D721Med (cell line): ENCODE measurements at regions not wholly inside any gene's neighbourhood (a gene's known extent, or its start where the extent isn't known, plus 50 kb on each side); places are given as distances from the start of the nearest gene placed in this dataset.

Experiments
- DNase-seq: peaks from one replicate; pipeline ENCODE4 v3.0.0; 2011; ENCODE audit warnings: low spot score; ENCODE audit not compliant: insufficient read length
- FAIRE-seq: peaks from 2 replicates; lab custom pipeline; 2011; peaks lifted over from hg19 to GRCh38; lab: Jason Lieb, UNC
- CTCF ChIP-seq: IDR thresholded peaks from 2 replicates; pipeline ENCODE4 v1.5.1; 2012; ENCODE audit warnings: mild to moderate bottlenecking, control low read depth; ENCODE audit not compliant: insufficient read depth; ENCODE audit errors: missing control alignments

GRCh38 chr5:36755342-36755741, 121.2 kb upstream of the NIPBL start:
- no peak for TF ChIP-seq CTCF
- FAIRE-seq: no peak
- DNase-seq: no peak

GRCh38 chr5:36755920-36756488, 120.6 kb upstream of the NIPBL start:
- FAIRE-seq: no peak
- DNase-seq: no peak
- TF ChIP-seq CTCF: no peak

GRCh38 chr5:36756848-36757247, 119.7 kb upstream of the NIPBL start:
- no peak for DNase-seq
- TF ChIP-seq CTCF: no peak
- FAIRE-seq: no peak

- no peak for DNase-seq
- no peak for FAIRE-seq
- no peak for TF ChIP-seq CTCF
Observed at GRCh38 chr5:36759117-36759516, 117.5 kb upstream of the NIPBL start.

- TF ChIP-seq CTCF: no peak
- FAIRE-seq: no peak
- DNase-seq: no peak
Observed at GRCh38 chr5:36763454-36763853, 113.1 kb upstream of the NIPBL start.

GRCh38 chr5:36765876-36766275, 110.7 kb upstream of the NIPBL start:
- FAIRE-seq (no peak), DNase-seq (no peak)

More at GRCh38 chr5:36765876-36766275, 110.7 kb upstream of the NIPBL start:
- TF ChIP-seq CTCF: no peak
